ENCODE measurements at regions not wholly inside any gene's neighbourhood (a gene's known extent, or its start where the extent isn't known, plus 50 kb on each side); places are given as distances from the start of the nearest gene placed in this dataset.

DNA sequence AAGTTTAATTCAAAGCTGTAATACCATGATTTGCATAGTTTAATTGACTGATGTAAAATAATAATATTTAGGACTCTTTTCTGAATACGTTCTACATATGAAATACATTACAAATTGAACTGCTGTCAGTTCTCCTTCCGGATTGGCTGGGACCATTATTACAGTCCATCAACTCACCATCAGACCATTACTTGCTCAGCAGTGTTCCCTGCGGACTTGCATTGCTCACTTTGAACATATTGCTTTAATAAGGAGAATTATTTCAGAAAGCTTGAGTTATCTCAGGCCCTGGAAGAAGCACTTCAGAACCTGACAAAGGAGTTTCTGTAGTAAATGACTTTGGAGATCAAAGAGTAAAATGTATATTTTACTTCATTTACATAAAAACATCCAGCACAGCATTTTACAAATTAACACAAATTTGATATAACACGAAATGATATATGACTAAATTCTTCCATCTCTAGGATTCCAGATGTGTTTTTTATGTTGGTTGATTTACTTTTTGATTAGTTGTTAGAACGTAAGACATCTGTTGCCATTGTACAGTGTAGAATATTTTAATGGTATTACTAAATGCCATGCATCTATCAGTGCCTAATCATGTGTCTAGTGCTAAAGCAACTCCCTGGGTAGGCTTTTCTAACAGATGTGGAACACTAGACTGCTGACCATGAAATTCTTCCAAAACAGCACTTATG lies 418.5 kb upstream of the SEMA3A start:
- DNase-seq, result no peak

GRCh38 chr7:84611391-84611790 lies 416.8 kb upstream of the SEMA3A start:
- no peak for DNase-seq

- DNase-seq, result no peak
Observed at GRCh38 chr7:84610390-84610789, 415.8 kb upstream of the SEMA3A start.

- no peak for DNase-seq
Observed at GRCh38 chr7:84605301-84605700, 410.7 kb upstream of the SEMA3A start.

DNA sequence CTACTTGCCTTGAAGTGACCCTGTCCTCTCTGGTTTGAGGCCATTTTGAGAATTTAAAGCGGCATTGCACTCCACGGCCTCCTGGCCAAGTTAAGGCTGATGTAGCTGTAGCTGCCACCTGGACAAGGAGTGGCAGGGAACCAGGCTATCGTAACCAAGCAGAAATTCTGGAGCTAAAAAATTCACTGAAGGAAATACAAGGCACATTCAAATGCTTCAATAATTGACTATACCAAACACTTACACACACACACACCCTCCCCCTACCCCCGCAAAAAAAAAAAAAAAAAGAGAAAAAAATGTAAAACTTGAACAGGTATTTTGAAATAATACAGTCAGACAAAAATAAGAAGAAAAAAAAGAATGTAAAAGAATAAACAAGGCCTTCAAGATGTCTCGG lies 409.0 kb upstream of the SEMA3A start:
- no peak for DNase-seq

DNA sequence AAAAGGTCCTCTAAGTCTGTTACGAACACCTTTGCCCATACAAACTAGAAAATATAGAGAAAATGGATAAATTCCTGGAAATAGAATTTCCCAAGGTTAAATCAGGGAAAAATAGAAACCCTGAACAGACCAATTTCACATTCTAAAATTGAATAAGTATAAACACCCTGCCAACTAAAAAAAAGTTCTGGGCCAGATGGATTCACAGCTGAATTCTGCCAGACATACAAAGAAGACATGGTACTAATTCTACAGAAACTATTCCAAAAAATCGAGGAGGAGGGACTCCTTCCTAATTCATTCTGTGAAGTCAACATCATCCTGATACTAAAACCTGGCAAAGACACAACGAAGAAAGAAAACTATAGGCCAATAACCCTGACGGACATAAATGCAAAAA lies 400.4 kb upstream of the SEMA3A start:
- DNase-seq, result no peak

DNA sequence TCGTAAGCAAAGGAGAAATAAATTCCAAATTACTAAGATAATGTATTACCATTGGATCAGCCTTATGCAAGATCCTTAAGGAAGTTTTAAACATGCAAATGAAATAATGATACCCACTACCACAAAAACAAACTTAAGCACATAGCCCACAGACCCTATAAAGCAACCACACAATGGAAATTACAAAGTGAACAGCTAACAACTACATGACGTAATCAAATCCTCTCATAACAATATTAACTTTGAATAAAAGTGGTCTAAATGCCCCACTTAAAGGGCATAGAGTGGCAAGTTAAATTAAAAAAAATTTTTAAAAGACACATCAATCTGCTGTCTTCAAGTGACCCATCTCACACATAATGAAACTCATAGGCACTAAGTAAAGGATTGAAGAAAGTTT lies 397.3 kb upstream of the SEMA3A start:
- no peak for DNase-seq

GRCh38 chr7:84589012-84589411 lies 394.4 kb upstream of the SEMA3A start:
- no peak for DNase-seq

DNA sequence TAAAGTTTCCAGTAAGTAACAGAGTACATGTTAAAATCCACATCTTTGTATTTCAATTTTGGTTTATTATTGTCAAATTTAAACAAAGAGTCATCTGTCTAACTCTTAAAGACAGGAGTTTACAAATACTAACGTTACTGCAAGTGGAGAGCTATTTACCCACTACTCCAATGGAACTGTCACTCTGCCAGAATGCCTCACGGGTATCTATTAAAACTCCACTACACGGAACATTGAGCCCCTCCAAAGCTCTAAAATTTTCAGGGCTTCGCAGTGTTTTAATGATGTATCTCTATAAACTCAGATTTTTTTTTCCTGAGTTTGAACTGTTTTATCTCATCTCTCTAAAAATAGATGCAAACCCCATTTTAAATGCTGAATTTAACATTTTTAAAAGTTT lies 388.7 kb upstream of the SEMA3A start:
- no peak for DNase-seq

DNA sequence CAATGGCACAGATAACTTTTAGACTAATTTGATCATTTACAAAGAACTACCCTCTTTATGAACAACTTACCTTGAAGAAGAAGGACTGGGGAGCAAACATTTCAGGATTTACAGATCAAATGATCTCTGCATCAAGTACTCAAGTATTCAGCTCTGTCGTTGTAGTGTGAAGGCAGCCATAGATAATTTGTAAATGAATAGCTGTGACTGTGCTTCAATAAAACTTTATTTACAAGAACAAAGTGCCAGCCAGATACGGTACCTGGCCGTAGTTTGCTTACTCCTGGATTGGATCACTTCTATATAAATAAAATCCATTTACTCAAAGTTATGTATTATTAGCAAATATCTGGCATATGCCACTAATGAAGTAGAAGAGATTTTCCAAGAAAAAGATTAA lies 388.2 kb upstream of the SEMA3A start:
- no peak for DNase-seq

DNA sequence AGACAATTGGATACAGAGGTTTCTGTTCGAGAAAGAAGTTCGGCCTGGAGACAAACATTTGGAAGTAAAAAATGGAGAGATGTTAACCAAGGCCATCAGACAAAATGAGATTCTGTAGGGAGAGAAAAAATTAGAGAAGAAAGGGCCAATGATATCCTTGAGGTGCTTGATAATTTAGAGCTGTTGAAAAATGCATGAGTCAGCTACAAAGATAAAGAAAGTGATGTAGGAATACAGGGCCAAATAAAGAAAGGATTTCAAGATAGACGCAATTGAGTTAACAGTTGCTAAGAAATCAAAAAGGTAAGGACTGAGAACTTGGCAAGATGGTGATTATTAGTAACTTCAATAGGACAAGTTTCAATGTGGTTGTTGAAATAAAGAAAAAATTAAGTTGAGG lies 384.2 kb upstream of the SEMA3A start:
- no peak for DNase-seq

DNA sequence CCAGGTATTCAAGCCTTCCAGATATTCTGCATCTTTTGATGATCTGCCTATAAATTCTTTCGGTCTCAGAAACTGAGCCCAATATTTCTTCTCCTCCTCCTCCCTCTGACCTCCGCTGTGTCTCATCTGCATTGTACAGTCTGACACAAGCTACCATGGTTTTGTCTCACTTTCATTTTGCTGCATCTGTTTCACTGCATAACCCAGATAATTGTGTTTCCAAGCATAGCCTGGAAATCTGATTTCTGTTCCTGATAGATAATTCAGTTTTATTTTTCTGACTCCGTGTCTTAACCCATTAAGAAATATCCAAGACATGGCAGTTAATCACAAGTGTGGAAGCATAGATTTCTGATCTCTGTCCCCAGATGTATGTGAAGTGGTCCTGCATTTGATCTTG lies 374.2 kb upstream of the SEMA3A start:
- no peak for DNase-seq

GRCh38 chr7:84565345-84566074 lies 370.9 kb upstream of the SEMA3A start:
- no peak for DNase-seq

- DNase-seq, result no peak
Observed at GRCh38 chr7:84553711-84554110, 359.1 kb upstream of the SEMA3A start.

- DNase-seq, result no peak
Observed at GRCh38 chr7:84549409-84549808, 354.8 kb upstream of the SEMA3A start.

DNA sequence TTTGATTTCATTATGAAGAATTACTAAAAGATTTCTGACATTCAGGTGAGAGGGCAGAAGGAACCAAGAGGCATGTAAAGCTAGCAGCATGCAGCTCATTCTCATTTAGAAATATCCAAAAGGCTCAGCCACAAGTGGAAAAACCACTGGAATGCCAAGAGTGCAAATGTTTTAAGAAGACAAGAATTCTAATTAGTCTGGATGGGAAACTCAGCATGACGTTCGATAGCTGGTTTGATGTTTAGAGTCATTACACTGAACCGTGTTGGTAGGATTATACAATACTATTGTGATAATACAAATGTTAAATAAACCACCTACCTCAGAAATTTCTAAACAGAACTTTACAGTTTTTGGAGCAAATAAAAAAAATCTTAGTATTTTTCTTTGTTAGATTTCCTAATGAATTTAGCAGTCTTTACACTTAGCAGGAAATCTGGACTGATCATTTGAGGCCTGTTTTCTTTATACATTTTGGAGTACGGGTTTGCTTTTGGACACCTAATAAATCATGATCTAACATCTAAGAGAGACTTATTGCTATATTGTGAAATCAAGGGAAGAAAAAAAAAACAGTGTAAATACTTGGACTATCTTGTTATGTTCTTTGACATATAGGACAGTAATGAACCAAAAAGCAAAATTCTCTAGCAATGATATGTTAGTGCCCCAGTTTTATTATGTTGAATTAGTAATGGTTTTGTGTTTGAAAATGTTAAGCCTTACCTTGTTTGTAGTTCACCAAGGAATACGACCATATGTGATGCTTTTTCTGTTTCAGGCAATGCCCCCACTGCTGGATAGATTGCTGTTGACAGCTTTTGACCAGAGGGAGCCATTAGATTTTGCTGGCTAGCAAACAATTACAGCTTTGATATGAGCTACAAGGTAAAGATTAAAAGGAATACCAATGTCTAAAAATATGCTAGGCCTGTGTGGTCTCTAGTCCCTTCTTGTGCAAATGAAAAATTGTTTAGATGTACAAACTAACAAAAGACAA lies 354.1 kb upstream of the SEMA3A start:
- DNase-seq, result no peak

DNA sequence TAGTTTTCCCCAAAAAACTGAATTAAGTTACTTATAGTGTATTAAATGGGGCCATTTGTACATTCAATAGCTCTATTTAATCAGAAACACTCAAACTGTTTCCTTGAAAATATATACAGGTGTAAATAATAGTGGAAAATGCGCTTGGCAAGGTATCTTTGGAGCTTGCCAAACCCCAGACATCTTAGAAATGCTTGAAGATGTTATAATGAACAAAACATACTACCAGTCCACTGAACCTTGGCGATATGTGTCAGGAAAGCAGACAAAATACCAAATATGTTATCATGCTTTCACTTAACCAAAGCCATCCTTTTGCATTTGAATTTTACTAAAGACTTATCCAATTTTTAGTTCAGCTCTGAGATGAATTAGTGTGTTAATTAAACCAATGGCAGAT lies 352.7 kb upstream of the SEMA3A start:
- DNase-seq, result no peak

DNA sequence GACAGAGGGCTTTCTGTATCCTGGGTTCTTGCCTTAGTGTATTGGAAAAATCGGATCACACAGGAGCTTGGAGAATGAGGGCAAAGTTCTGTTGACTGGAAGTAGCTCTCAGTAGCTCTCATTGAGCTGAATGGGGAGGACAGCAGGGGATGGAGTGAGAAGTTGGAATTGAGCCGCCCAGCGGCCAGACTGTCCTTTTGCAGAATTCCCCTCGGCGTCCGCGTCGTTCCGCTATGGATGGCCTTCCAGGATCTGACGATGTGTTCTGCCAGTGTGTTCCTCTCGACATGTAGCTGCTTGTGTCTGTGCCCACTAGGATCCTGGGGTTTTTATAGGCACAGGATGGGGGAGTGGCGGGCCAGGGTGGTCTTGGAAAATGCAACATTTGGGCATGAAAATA lies 351.8 kb upstream of the SEMA3A start:
- DNase-seq, result no peak

GRCh38 chr7:84538268-84538667 lies 343.7 kb upstream of the SEMA3A start:
- DNase-seq, result no peak

GRCh38 chr7:84536271-84536870 lies 341.8 kb upstream of the SEMA3A start:
- DNase-seq, result no peak

DNA sequence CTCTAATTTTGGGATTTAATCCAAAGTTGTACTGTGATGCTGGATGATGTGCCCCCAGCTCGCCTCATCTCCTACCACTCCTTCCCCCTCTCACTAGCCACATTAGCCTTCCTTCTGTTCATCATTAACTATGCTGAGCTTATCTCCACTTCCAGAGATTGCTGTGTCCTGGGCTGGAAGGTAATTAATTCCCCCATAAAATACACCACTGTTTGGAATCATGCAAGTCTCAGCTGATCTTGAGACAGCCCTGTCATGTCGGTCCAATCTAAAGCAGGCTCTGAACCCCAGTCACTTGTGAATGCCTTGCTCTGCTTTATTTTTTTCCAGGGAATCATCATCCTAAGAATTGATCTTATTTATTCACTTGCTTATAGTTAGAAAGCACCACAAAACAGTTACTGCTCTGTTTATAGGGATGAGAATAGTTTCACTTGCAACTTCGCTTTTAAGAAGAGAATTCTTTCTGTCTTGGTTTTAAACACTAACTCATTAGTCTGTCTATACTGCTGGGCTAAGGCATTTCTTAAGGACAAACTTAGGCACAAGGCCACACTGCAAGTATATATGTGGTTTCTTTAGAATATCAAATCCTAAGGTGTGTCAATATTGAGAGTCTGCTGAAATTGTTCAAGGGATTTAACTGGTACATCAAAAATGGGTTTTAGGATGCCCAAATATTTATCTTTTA lies 341.1 kb upstream of the SEMA3A start:
- no peak for DNase-seq

DNA sequence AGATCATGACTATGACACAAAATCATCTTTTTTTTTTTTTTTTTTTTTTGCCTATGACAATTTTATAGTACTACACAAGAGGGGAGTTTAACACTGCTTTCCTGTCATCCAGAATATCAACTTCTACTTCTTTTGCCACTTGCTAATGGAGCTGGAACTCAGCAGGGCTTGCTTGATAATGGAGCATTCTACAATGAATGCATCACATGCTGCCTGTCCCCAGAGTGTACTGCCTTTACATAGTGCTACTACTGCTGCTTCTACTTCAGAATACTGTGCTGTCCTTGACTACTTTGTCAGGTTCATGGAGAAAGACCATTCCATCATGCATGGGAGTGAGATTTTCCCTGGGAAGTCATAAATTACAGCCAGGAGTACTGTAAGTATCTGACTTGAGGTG lies 338.6 kb upstream of the SEMA3A start:
- DNase-seq, result no peak
